Nephron progenitor cell (in vitro differentiated cells): ENCODE measurements at regions not wholly inside any gene's neighbourhood (a gene's known extent, or its start where the extent isn't known, plus 50 kb on each side); places are given as distances from the start of the nearest gene placed in this dataset.
"Not testable (repeated sequence)": the region's sequence is repeated elsewhere in the genome, so short reads cannot be mapped to it uniquely, and the experiment has no call there.

Experiments
- DNase-seq: peaks from one replicate; pipeline ENCODE4 v3.0.0; 2021
- H3K27ac Mint-ChIP-seq: 2 replicates; pipeline ENCODE4 v1.8.0; 2021; ENCODE audit warnings: mild to moderate bottlenecking, moderate library complexity, mixed read lengths
- H3K27me3 Mint-ChIP-seq: 2 replicates; pipeline ENCODE4 v1.8.0; 2021; ENCODE audit warnings: mild to moderate bottlenecking, low read depth, mixed read lengths; ENCODE audit not compliant: poor library complexity
- H3K36me3 Mint-ChIP-seq: 2 replicates; pipeline ENCODE4 v1.8.0; 2021; ENCODE audit warnings: low read depth, mixed read lengths
- H3K4me1 Mint-ChIP-seq: 2 replicates; pipeline ENCODE4 v1.8.0; 2021; ENCODE audit warnings: mixed read lengths
- H3K4me3 Mint-ChIP-seq: 2 replicates; pipeline ENCODE4 v1.8.0; 2021; ENCODE audit warnings: mild to moderate bottlenecking, moderate library complexity, mixed read lengths
- H3K9me3 Mint-ChIP-seq: 2 replicates; pipeline ENCODE4 v1.8.0; 2021; ENCODE audit warnings: mild to moderate bottlenecking, moderate library complexity, mixed read lengths
- TF ChIP-seq, protein P1 (sequence below): fragments of 200-600 bp; sonication (generic); IDR thresholded peaks from 2 replicates; pipeline ENCODE4 v1.5.0; 2021; ENCODE audit warnings: antibody characterized with exemption

DNA sequence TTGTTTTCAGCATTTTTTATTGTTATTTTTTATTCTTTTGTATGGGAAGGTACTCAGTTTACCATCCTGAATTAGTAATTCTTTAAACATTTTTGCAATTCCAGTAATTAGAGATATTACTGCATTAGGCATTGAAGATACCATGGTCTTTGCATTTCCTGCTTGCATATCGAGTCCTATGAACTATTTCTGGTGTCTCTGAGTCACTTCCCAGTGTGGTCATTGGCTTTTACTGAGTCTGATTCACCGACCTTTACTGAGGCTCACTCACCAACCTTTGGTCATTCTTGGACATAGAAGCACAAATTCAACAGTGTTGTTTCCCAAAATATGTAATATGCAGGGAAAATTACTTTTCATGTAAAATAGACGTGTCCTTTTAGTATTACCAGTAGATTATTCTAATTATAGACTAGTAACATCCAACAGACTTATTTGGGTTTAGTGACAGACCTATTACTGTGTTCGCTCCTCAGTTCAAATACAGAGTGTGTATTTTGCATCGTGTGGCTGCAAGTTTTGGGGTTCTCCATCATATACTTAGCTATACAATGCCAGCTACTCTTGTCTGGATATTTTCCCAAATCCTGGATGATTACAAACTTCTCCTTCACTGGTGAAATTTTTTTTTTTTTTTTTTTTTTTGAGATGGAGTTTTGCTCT, 180.7 kb upstream of the PRSS1 start:
- Mint-ChIP-seq H3K27ac (no peak overlapping the region), H3K4me1 (peaks cover 5% of the 10 kb centered on the region), H3K4me3 (no peak overlapping the region)

DNA sequence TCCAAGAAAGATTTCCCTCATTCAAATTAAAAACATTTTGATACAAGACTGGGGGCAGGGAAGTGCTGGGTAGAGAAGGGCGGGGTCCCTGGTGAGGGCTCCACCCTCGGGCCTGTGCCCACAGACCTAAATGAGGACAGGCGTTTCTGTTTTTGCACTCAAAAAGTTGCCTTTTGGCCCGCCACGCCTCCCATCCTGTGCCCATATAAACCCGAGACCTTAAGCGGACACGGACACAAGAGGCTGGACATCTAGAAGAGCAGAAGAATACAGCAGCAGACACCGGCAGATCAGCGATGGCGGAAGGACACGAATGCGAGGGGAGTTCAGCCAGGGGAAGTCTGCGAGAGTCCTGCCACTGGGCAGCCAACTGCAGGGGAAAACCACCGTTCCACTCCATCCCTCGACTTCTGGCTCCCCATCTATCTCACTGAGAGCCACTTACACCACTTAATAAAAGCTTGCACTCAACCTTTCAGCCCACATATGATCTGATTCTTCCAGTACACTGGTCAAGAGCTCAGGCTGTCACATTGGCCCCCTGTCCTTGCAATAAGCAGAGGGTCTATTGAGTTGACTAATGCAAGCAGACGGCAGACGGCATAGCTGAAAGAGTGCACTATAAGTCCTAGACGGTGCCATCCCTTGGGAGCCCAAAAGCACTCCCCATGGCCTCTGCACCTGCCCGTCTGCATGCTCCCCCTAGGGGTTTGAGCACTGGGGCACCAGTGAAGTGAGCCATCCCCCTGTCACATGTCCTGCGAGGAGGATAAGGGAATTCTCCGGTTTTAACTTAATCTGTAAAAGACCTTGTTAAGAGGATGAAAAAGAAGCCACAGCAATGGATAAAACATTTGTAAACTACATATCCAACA, 181.8 kb upstream of the PRSS1 start:
- Mint-ChIP-seq H3K4me1 (peaks cover 5% of the 10 kb centered on the region), H3K27ac (no peak overlapping the region), H3K9me3 (peaks cover 5% of the 10 kb centered on the region), H3K36me3 (no peaks in the 10 kb centered on the region), H3K4me3 (no peak overlapping the region), H3K27me3 (peaks cover 7% of the 10 kb centered on the region)
- TF ChIP-seq, protein P1, sequence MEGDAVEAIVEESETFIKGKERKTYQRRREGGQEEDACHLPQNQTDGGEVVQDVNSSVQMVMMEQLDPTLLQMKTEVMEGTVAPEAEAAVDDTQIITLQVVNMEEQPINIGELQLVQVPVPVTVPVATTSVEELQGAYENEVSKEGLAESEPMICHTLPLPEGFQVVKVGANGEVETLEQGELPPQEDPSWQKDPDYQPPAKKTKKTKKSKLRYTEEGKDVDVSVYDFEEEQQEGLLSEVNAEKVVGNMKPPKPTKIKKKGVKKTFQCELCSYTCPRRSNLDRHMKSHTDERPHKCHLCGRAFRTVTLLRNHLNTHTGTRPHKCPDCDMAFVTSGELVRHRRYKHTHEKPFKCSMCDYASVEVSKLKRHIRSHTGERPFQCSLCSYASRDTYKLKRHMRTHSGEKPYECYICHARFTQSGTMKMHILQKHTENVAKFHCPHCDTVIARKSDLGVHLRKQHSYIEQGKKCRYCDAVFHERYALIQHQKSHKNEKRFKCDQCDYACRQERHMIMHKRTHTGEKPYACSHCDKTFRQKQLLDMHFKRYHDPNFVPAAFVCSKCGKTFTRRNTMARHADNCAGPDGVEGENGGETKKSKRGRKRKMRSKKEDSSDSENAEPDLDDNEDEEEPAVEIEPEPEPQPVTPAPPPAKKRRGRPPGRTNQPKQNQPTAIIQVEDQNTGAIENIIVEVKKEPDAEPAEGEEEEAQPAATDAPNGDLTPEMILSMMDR, result no peak
- DNase-seq, result no peak

More for the DNA sequence above, 180.7 kb upstream of the PRSS1 start:
- Mint-ChIP-seq H3K9me3 (peaks cover 15% of the 10 kb centered on the region), H3K27me3 (peaks cover 6% of the 10 kb centered on the region), H3K36me3 (no peaks in the 10 kb centered on the region)
- DNase-seq, result no peak
- TF ChIP-seq, protein P1, result no peak

DNA sequence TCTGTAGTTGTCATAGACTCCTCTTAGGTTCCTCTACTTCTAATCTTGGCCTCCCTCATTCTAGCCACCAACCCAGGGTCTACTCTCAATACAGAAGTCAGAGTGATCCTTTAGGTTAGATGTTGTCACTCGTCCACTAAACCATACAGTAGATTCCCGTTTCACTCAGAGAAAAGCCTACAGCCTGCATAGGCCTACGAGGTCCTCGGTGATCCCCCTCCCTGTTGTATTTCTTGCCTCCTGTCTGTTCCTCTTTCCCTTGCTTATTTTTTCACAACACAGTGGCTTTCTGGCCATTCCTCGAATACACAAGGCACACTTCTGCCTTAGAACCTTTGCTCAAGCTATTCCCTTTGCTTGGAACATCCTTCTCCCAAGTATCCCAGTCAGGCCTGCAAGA, 183.0 kb upstream of the PRSS1 start:
- H3K9me3 Mint-ChIP-seq, result peaks cover 3% of the 10 kb centered on the region
- no peak overlapping the region for H3K4me3 Mint-ChIP-seq
- H3K27ac Mint-ChIP-seq, result peak overlapping the region; percentile 11
- H3K4me1 Mint-ChIP-seq, result peaks cover 5% of the 10 kb centered on the region
- peaks cover 12% of the 10 kb centered on the region for H3K27me3 Mint-ChIP-seq
- TF ChIP-seq, protein P1, result no peak
- DNase-seq, result no peak
- no peaks in the 10 kb centered on the region for H3K36me3 Mint-ChIP-seq

DNA sequence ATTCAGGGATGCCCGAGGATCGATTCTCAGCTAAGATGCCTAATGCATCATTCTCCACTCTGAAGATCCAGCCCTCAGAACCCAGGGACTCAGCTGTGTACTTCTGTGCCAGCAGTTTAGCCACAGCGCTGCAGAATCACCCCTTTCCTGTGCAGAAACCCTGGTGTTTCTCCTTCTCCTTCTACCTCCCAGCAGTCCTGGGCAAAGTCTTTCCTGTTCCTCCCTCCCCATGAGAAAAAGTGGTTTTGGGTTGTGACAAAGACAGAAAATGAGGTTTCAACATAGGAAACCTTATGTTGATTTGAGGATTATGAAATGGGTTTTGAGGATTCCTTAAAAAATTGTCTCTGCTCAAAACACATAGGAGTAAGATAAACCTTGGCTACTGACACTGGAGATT, 185.1 kb upstream of the PRSS1 start:
- H3K36me3 Mint-ChIP-seq, H3K4me3 Mint-ChIP-seq, H3K9me3 Mint-ChIP-seq, DNase-seq, H3K4me1 Mint-ChIP-seq: not testable (repeated sequence)
- Mint-ChIP-seq H3K27ac (peak overlapping the region; percentile 65), H3K27me3 (peaks cover 12% of the 10 kb centered on the region)

DNA sequence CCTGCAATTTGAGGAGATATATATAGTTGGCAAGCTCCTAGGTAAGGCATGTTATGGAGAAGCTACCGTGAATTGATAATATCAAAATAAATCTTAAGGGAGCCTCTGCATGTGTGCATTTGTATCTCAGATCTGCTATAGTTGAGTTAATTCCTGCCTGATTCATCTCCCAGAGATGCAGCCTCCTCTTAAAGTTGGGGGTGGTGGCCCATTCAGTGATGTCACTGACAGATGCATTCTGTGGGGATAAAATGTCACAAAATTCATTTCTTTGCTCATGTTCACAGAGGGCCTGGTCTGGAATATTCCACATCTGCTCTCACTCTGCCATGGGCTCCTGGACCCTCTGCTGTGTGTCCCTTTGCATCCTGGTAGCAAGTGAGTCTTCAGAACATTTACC, 185.8 kb upstream of the PRSS1 start:
- DNase-seq, result no peak
- Mint-ChIP-seq H3K27ac (no peak overlapping the region), H3K4me3 (no peak overlapping the region), H3K9me3 (no peaks in the 10 kb centered on the region), H3K4me1 (peaks cover 5% of the 10 kb centered on the region), H3K36me3 (no peaks in the 10 kb centered on the region), H3K27me3 (peaks cover 12% of the 10 kb centered on the region)
- TF ChIP-seq, protein P1, result no peak

DNA sequence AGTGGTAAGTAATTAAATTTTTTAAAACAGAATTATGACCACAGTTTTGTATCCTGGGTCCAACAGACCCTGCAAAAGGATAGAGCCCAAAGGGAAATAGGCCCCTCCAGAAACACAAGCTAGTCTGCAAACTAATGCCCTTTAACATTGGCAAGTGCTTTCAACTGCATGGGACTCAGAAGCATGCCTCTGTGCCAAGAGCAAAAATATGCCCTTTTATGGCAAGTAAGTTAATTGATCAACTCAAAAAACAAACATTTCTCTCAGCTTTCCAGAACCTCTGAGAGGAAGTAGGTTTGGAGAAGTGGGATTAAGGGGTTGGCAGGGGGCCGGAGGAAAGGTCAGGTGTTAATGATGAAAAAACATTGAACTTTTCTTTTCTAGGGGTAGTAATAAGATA, 186.6 kb upstream of the PRSS1 start:
- no peak overlapping the region for H3K4me3 Mint-ChIP-seq
- H3K36me3 Mint-ChIP-seq, result no peaks in the 10 kb centered on the region
- peaks cover 12% of the 10 kb centered on the region for H3K27me3 Mint-ChIP-seq
- no peaks in the 10 kb centered on the region for H3K9me3 Mint-ChIP-seq
- TF ChIP-seq, protein P1, result no peak
- DNase-seq, result no peak
- H3K27ac Mint-ChIP-seq, result no peak overlapping the region
- H3K4me1 Mint-ChIP-seq, result peaks cover 5% of the 10 kb centered on the region

DNA sequence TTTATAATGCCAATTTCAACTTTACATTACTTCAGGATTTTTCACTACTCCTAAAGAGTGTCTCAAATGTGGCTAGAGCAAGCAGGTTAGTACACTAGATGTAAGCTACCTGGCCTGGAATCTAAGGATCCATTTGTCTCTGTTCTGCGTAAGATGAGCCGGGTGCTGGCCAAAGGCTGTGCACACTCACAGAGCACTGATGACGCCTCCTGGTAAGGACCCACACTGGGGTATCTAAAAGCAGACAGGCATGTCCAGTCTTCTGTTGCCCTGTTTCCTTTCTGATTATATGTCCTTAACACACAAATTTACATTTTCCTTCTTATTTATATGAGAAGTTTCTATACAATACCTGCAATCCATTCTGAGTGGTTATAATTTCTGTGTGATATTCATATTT, 187.9 kb upstream of the PRSS1 start:
- H3K4me3 Mint-ChIP-seq, H3K27me3 Mint-ChIP-seq, H3K36me3 Mint-ChIP-seq, H3K27ac Mint-ChIP-seq, H3K9me3 Mint-ChIP-seq, H3K4me1 Mint-ChIP-seq, DNase-seq: not testable (repeated sequence)

DNA sequence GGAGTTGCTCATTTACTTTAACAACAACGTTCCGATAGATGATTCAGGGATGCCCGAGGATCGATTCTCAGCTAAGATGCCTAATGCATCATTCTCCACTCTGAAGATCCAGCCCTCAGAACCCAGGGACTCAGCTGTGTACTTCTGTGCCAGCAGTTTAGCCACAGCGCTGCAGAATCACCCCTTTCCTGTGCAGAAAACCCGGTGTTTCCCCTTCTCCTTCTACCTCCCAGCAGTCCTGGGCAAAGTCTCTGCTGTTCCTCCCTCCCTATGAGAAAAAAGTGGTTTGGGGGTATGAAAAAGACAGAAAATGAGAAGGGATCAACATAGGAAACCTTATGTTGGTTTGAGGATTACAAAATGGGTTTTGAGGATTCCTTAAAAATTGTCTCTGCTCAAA, 188.5 kb upstream of the PRSS1 start:
- H3K9me3 Mint-ChIP-seq, DNase-seq, H3K4me1 Mint-ChIP-seq, H3K4me3 Mint-ChIP-seq, H3K36me3 Mint-ChIP-seq, H3K27me3 Mint-ChIP-seq, H3K27ac Mint-ChIP-seq: not testable (repeated sequence)
